ENCODE measurements at regions not wholly inside any gene's neighbourhood (a gene's known extent, or its start where the extent isn't known, plus 50 kb on each side); places are given as distances from the start of the nearest gene placed in this dataset.
"Not testable (repeated sequence)": the region's sequence is repeated elsewhere in the genome, so short reads cannot be mapped to it uniquely, and the experiment has no call there.

DNA sequence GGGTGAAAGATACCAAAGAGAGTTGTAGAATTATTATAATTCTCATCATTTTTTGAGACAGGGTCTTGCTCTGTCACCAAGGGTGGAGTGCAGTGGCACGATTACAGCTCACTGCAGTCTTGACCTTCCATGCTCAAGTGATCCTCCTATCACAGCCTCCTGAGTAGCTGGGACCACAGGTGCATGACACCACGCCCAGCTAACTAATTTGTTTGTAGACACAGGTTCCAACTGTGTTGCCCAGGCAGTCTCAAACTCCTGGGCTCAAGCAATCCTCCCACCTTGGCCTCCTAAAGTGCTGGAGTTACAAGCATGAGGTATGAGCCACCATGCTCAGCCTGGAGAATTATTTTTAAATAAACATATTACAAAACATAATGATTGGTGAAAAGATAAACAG, 92.8 kb upstream of the MSH6 start:
- DNase-seq (ENCODE audit: insufficient read length, low spot score) (no peak), FAIRE-seq (no peak)
- TF ChIP-seq POLR2A (IDR thresholded peaks at IDR 0.05; ENCODE audit: low read depth, low read length): no peak
- no peak for TF ChIP-seq POLR2AphosphoS5 (IDR thresholded peaks at IDR 0.05; ENCODE audit: low read depth, low read length)

DNA sequence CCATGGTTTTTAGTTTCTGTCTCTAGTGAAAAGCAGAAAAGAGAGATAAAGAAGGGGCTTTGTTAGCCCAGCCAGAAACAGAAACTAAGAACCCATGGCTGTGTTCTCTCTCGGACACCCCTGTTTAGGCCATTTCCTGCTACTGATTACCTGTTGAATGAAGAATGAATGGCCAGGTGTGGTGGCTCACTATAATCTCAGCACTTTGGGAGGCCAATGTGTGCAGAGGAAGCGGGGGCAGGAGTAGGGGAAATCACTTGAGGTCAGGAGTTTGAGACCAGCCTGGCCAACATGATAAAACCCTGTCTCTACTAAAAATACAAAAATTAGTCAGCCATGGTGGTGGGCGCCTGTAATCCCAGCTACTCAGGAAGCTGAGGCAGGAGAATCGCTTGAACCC, 93.8 kb upstream of the MSH6 start:
- FAIRE-seq; DNase-seq (ENCODE audit: insufficient read length, low spot score): not testable (repeated sequence)
- TF ChIP-seq SPI1 (IDR thresholded peaks at IDR 0.05; ENCODE audit: low read depth, low read length): 0 out of 2 replicates have a peak, but pooled peaks have one; percentile 10

DNA sequence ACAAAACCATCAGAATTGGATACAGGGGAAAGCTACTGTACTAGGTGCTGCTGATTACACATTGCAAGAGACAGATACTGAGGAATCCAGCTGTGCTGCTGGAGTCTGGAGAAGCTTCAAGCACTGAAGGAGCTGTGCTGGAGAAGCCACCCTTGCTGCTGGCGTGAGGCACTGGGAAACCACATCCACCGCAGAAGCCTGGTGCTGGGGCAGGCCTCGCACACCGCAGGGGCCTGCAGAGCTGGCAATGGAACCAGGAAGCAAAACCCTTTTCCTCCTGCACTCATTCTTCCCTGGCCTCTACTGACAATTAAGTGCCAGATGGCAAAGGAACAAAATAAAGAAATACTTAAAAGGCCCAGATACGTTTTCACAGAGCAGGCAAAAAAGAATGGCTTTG, 94.4 kb upstream of the MSH6 start:
- no peak for DNase-seq (ENCODE audit: insufficient read length, low spot score)
- no peak for FAIRE-seq
- TF ChIP-seq SPI1 (IDR thresholded peaks at IDR 0.05; ENCODE audit: low read depth, low read length) (no peak), POU2F2 (IDR thresholded peaks at IDR 0.05; ENCODE audit: low read depth, low read length) (no peak), POLR2A (IDR thresholded peaks at IDR 0.05; ENCODE audit: low read depth, low read length) (no peak), PAX5 (IDR thresholded peaks at IDR 0.05; ENCODE audit: insufficient read depth, low read length, severe bottlenecking) (no peak), POLR2AphosphoS5 (IDR thresholded peaks at IDR 0.05; ENCODE audit: low read depth, low read length) (no peak), TAF1 (IDR thresholded peaks at IDR 0.05; ENCODE audit: low read depth, low read length) (no peak)

DNA sequence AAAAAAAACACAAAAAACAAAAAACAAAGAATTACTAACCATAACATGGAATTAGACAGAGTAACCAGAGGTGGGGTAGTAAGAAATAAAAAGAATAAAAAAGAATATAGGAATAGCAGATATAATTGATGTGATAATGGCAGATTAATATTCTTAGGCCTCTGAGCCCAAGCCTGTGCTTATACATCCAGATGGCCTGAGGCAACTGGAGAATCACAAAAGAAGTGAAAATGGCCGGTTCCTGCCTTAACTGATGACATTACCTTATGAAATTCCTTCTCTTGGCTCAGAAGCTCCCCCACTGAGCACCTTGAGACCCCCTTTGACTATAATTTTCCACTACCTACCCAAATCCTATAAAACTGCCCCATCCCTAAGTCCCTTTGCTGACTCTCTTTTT, 95.1 kb upstream of the MSH6 start:
- FAIRE-seq: no peak
- DNase-seq (ENCODE audit: insufficient read length, low spot score): no peak
- no peak for TF ChIP-seq POLR2A (IDR thresholded peaks at IDR 0.05; ENCODE audit: low read depth, low read length)
- TF ChIP-seq POU2F2 (IDR thresholded peaks at IDR 0.05; ENCODE audit: low read depth, low read length): no peak
- no peak for TF ChIP-seq PAX5 (IDR thresholded peaks at IDR 0.05; ENCODE audit: insufficient read depth, low read length, severe bottlenecking)

DNA sequence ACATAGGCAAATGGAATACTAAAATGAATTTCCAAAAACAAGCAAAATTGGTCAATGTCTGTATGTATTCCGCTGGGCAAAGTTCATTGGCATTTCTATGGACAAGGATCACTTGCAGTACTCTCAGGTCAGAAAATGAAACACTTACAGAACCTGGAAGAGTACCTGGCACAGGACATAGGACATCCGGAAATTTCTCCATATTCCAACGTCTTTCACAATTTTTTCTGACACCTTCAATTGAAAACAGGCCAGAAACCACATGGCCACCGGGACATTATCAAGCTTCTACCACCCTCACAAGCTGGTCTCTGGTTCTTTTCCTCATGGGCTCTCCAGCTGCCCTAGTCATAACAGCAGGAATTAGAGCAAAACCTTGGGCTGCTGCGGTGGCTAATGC, 96.9 kb upstream of the MSH6 start:
- TF ChIP-seq POU2F2 (IDR thresholded peaks at IDR 0.05; ENCODE audit: low read depth, low read length): no peak
- no peak for TF ChIP-seq POLR2AphosphoS5 (IDR thresholded peaks at IDR 0.05; ENCODE audit: low read depth, low read length)
- no peak for TF ChIP-seq SPI1 (IDR thresholded peaks at IDR 0.05; ENCODE audit: low read depth, low read length)
- DNase-seq (ENCODE audit: insufficient read length, low spot score): no peak

DNA sequence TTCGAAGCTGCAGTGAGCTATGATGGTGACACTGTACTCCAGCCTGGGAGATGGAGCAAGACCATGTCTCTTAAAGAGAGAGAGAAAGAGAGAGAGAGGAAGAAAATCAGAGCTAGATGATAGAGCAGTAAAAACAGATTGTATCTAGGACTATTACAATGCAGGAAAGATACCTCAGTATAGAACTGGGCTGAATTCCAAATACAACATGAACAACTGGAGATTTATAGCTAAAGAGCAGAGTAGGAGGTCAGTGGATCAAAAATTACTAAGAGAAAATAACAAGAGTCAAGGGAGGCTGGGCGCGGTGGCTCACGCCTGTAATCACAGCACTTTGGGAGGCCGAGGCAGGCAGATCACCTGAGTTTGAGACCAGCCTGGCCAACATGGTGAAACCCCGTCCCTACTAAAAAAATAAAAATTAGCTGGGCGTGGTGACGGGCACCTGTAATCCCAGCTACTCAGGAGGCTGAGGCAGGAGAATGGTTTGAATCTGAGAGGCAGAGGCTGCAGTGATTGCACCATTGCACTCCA, 100.7 kb upstream of the MSH6 start:
- no peak for TF ChIP-seq SPI1 (IDR thresholded peaks at IDR 0.05; ENCODE audit: low read depth, low read length)
- no peak for TF ChIP-seq TAF1 (IDR thresholded peaks at IDR 0.05; ENCODE audit: low read depth, low read length)
- no peak for TF ChIP-seq PAX5 (IDR thresholded peaks at IDR 0.05; ENCODE audit: insufficient read depth, low read length, severe bottlenecking)
- FAIRE-seq (no peak), DNase-seq (ENCODE audit: insufficient read length, low spot score) (no peak)

More for the DNA sequence above, 96.9 kb upstream of the MSH6 start:
- FAIRE-seq: no peak

DNA sequence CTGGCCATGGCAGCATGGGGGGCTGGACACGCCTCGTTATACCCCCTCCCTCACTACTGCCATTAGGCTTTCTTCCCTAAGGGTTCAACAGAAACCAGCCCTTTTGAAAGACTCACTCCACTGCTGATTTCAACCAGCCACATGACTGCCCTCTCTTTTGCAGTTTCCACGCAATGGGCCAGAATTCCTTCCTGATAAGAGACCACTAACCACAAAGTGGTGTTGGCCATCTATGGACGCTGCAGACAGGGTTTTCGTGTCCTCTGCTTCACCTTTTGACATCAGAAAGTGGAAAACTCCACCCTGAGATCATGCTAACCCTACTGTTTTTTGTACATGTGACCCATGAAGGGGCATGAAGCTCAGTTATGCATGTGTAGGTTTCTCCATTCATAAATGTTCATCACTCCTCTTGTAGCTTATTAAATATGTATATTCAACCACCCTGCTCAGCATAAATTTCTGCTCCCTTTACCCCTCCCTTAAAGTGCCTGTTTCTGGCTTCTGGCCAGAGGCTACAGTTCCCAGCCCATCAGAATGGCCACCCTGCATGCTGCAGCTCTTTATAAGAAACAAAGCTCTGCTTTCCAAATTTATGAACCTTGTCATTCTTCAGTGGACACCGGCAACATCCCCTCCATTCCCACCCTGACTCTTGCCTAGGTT, 105.6 kb upstream of the KCNK12 start:
- FAIRE-seq (no peak), DNase-seq (ENCODE audit: insufficient read length, low spot score) (no peak)
- no peak for TF ChIP-seq POLR2AphosphoS5 (IDR thresholded peaks at IDR 0.05; ENCODE audit: low read depth, low read length)
- TF ChIP-seq SPI1 (IDR thresholded peaks at IDR 0.05; ENCODE audit: low read depth, low read length): no peak
- no peak for TF ChIP-seq TAF1 (IDR thresholded peaks at IDR 0.05; ENCODE audit: low read depth, low read length)
- no peak for TF ChIP-seq PAX5 (IDR thresholded peaks at IDR 0.05; ENCODE audit: insufficient read depth, low read length, severe bottlenecking)
- no peak for TF ChIP-seq POU2F2 (IDR thresholded peaks at IDR 0.05; ENCODE audit: low read depth, low read length)
- TF ChIP-seq POLR2A (IDR thresholded peaks at IDR 0.05; ENCODE audit: low read depth, low read length): no peak

DNA sequence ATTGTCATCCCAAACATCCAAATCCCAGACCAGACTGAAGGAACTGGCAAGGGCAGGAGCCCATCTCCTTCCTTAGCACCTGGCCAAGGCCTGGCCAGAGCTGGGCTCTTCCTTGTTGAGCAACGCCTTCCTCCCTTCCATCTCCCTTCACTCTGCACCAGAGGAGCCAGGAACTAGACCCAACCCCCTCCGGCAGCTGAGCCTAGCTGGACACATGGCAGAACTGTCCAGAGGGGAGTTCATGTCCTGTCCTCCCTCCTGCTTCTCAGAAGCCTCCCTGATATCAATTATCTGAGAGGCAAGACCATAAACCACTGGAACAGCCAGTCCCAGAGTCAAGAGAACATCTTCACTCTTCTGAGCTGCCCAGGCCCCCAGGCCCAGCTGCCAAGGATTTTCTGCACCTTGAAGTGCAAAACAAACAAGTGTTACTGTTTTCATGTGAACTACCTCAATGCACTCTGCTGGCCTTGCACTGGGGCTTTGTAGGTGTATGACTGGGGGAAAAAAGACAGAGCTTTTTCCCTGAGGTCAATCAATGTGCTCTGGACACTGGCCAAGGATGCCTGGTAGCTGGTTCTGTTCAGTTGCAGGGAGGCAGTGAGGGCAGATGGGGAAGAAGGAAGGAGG, 104.5 kb upstream of the KCNK12 start:
- no peak for FAIRE-seq
- TF ChIP-seq POU2F2 (IDR thresholded peaks at IDR 0.05; ENCODE audit: low read depth, low read length): no peak
- TF ChIP-seq POLR2AphosphoS5 (IDR thresholded peaks at IDR 0.05; ENCODE audit: low read depth, low read length): no peak
- no peak for TF ChIP-seq POLR2A (IDR thresholded peaks at IDR 0.05; ENCODE audit: low read depth, low read length)
- no peak for TF ChIP-seq SPI1 (IDR thresholded peaks at IDR 0.05; ENCODE audit: low read depth, low read length)
- TF ChIP-seq TAF1 (IDR thresholded peaks at IDR 0.05; ENCODE audit: low read depth, low read length): no peak
- TF ChIP-seq PAX5 (IDR thresholded peaks at IDR 0.05; ENCODE audit: insufficient read depth, low read length, severe bottlenecking): no peak
- no peak for DNase-seq (ENCODE audit: insufficient read length, low spot score)

DNA sequence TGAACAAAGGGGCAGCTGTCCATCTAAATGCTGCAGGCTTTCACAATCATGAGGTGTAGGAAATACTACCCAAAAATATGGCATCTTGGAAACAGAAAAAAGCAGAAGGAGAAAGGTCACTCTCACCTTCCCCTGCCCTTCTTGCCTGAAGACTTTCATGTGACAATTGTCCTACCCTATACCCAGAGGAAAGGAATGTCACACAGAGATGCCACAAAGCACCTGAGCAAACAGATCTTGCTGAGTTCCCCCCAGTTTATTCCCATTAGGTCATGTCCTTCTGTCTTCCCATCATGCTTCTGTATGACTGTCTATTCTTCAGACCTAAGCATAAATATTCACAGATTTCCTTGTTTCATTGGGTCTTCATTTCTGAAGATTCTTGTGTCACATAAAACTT, 95.5 kb upstream of the KCNK12 start:
- TF ChIP-seq PAX5 (IDR thresholded peaks at IDR 0.05; ENCODE audit: insufficient read depth, low read length, severe bottlenecking) (no peak), SPI1 (IDR thresholded peaks at IDR 0.05; ENCODE audit: low read depth, low read length) (no peak), POLR2A (IDR thresholded peaks at IDR 0.05; ENCODE audit: low read depth, low read length) (no peak), POLR2AphosphoS5 (IDR thresholded peaks at IDR 0.05; ENCODE audit: low read depth, low read length) (no peak), TAF1 (IDR thresholded peaks at IDR 0.05; ENCODE audit: low read depth, low read length) (no peak), POU2F2 (IDR thresholded peaks at IDR 0.05; ENCODE audit: low read depth, low read length) (no peak)
- FAIRE-seq: no peak

DNA sequence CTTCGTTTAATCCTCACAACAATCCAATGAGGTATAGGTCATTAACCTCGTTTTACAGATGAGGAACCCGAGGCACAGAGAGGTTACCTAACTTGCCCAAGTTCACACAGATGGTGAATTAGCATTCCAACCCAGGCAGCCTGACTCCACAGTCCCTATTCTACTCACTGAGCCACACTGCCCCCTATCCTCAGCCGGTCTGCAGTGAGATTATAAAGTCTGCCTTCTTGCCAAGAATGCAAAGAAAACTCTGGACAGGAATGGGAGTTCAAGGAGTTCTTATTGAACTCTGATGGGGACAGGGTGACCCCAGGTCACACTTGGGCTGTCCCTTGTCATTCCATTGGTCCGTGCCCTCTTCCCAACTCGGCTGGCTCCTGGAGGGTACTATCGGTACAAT, 94.0 kb upstream of the KCNK12 start:
- TF ChIP-seq POLR2A (IDR thresholded peaks at IDR 0.05; ENCODE audit: low read depth, low read length) (no peak), POU2F2 (IDR thresholded peaks at IDR 0.05; ENCODE audit: low read depth, low read length) (no peak), POLR2AphosphoS5 (IDR thresholded peaks at IDR 0.05; ENCODE audit: low read depth, low read length) (no peak), PAX5 (IDR thresholded peaks at IDR 0.05; ENCODE audit: insufficient read depth, low read length, severe bottlenecking) (no peak), TAF1 (IDR thresholded peaks at IDR 0.05; ENCODE audit: low read depth, low read length) (no peak), SPI1 (IDR thresholded peaks at IDR 0.05; ENCODE audit: low read depth, low read length) (no peak)
- FAIRE-seq (peak; percentile 65), DNase-seq (ENCODE audit: insufficient read length, low spot score) (no peak)

More for the DNA sequence above, 95.5 kb upstream of the KCNK12 start:
- no peak for DNase-seq (ENCODE audit: insufficient read length, low spot score)

Measured in GM12891 (cell line).